ENCODE measurements at regions not wholly inside any gene's neighbourhood (a gene's known extent, or its start where the extent isn't known, plus 50 kb on each side); places are given as distances from the start of the nearest gene placed in this dataset.

DNA sequence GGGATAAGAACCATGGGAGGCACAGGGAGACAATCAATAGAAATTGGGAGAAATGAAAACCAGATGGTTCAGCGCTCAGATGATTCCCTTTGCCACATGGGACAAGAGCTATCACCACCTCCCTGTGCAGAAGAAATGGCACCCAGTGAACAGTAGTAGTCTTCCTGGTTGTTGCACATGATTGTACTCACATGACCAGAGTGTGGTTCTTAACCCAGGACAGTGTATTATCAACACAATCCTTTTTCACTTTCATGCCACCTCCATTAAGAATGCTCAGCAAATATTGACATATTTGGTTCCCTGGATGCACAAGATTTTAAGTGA is 149.0 kb upstream of the SH3BP4 start:
- TF ChIP-seq, protein P1, sequence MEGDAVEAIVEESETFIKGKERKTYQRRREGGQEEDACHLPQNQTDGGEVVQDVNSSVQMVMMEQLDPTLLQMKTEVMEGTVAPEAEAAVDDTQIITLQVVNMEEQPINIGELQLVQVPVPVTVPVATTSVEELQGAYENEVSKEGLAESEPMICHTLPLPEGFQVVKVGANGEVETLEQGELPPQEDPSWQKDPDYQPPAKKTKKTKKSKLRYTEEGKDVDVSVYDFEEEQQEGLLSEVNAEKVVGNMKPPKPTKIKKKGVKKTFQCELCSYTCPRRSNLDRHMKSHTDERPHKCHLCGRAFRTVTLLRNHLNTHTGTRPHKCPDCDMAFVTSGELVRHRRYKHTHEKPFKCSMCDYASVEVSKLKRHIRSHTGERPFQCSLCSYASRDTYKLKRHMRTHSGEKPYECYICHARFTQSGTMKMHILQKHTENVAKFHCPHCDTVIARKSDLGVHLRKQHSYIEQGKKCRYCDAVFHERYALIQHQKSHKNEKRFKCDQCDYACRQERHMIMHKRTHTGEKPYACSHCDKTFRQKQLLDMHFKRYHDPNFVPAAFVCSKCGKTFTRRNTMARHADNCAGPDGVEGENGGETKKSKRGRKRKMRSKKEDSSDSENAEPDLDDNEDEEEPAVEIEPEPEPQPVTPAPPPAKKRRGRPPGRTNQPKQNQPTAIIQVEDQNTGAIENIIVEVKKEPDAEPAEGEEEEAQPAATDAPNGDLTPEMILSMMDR (tag by site-specific recombination; IDR thresholded peaks at IDR 0.05): no peak
- no peak for TF ChIP-seq ZNF510 (tag by site-specific recombination; IDR thresholded peaks at IDR 0.05; ENCODE audit: insufficient replicate concordance)
- no peak for TF ChIP-seq TCF7L2 (IDR thresholded peaks at IDR 0.05; ENCODE audit: borderline replicate concordance, low read depth, low read length)
- no peak for TF ChIP-seq ZNF785 (tag by site-specific recombination; IDR thresholded peaks at IDR 0.05)
- no peak for TF ChIP-seq ZBTB17 (tag by site-specific recombination; IDR thresholded peaks at IDR 0.05)
- TF ChIP-seq BCL11A (tag by site-specific recombination; IDR thresholded peaks at IDR 0.05; ENCODE audit: low read depth): no peak
- TF ChIP-seq ZBTB21 (tag by site-specific recombination; IDR thresholded peaks at IDR 0.05): no peak
- no peak for TF ChIP-seq ZNF544 (tag by site-specific recombination; IDR thresholded peaks at IDR 0.05)
- TF ChIP-seq, protein P2, sequence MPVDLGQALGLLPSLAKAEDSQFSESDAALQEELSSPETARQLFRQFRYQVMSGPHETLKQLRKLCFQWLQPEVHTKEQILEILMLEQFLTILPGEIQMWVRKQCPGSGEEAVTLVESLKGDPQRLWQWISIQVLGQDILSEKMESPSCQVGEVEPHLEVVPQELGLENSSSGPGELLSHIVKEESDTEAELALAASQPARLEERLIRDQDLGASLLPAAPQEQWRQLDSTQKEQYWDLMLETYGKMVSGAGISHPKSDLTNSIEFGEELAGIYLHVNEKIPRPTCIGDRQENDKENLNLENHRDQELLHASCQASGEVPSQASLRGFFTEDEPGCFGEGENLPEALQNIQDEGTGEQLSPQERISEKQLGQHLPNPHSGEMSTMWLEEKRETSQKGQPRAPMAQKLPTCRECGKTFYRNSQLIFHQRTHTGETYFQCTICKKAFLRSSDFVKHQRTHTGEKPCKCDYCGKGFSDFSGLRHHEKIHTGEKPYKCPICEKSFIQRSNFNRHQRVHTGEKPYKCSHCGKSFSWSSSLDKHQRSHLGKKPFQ (tag by site-specific recombination; IDR thresholded peaks at IDR 0.05): no peak
- TF ChIP-seq ZNF530 (tag by site-specific recombination; IDR thresholded peaks at IDR 0.05; ENCODE audit: low read depth): no peak
- TF ChIP-seq YY1 (tag by site-specific recombination; IDR thresholded peaks at IDR 0.05): no peak
- no peak for TF ChIP-seq ZNF214 (tag by site-specific recombination; IDR thresholded peaks at IDR 0.05; ENCODE audit: borderline replicate concordance)
- no peak for TF ChIP-seq SALL2 (tag by site-specific recombination; IDR thresholded peaks at IDR 0.05; ENCODE audit: borderline replicate concordance)

All from HEK293 (cell line).